Mesodermal cell (in vitro differentiated cells): ENCODE measurements at regions not wholly inside any gene's neighbourhood (a gene's known extent, or its start where the extent isn't known, plus 50 kb on each side); places are given as distances from the start of the nearest gene placed in this dataset.
A peak's percentile ranks its signal among the peaks of the same experiment; 100 is the strongest.

Experiments used
- H3K27ac ChIP-seq: 2 replicates; pipeline ENCODE4 v1.7.0; 2013; ENCODE audit warnings: mild to moderate bottlenecking, low read depth, low read length, moderate library complexity; ENCODE audit not compliant: severe bottlenecking
- H3K36me3 ChIP-seq: 2 replicates; pipeline ENCODE4 v1.7.1; 2013; ENCODE audit warnings: mild to moderate bottlenecking, low read length, moderate library complexity; ENCODE audit not compliant: control insufficient read depth, insufficient read depth
- H3K4me1 ChIP-seq: one replicate; pipeline ENCODE4 v1.7.1; 2013; ENCODE audit warnings: mild to moderate bottlenecking, low read length; ENCODE audit not compliant: insufficient read depth, control insufficient read depth, poor library complexity, severe bottlenecking
- H3K4me3 ChIP-seq: 2 replicates; pipeline ENCODE4 v1.7.0; 2013; ENCODE audit warnings: low read length, control low read depth, mild to moderate bottlenecking; ENCODE audit not compliant: insufficient read depth, poor library complexity, severe bottlenecking; ENCODE audit errors: extremely low read depth
- H3K9me3 ChIP-seq: 2 replicates; pipeline ENCODE4 v1.7.1; 2013; ENCODE audit warnings: mild to moderate bottlenecking, low read length, moderate library complexity; ENCODE audit not compliant: control insufficient read depth
- WGBS, 2 experiments: methylation state at CpG; one replicate each; pipeline ENCODE4 v1.1.5; 2013; ENCODE audit warnings: missing lambda C conversion rate in 2 of 2; ENCODE audit not compliant: insufficient coverage in 2 of 2; 5-methylcytosine and 5-hydroxymethylcytosine counted together

DNA sequence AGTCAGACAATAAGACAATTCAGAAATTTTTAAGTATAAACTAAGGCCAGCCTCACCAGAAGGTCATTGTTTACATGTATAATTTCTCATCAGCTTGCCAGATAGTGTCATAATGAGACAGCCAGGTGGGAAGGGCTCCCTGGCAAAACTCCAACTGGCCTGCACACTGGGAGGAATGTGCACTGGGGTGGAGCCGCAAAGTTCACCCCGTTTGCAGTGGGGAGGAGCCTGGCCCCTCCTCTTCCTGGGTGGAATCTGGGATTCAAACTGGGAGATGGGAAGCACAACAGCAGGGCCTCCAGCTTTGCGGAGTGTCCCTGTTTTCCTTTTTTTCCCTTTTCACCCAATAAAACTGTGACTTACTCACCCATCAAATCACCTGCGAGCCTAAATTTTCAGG is 329.9 kb downstream of the SMARCA1 start:
- no CpG with 5 or more reads among the region's 4 CpGs for WGBS, 2 experiments
- no peaks in the 10 kb centered on the region for H3K9me3 ChIP-seq
- H3K4me3 ChIP-seq: no peak overlapping the region
- no peaks in the 10 kb centered on the region for H3K36me3 ChIP-seq
- no peaks in the 10 kb centered on the region for H3K4me1 ChIP-seq
- H3K27ac ChIP-seq: no peak overlapping the region

GRCh38 chrX:129188231-129188630 is 335.1 kb downstream of the SMARCA1 start:
- WGBS, 2 experiments: no CpG with 5 or more reads among the region's 6 CpGs
- no peak overlapping the region for H3K27ac ChIP-seq
- no peaks in the 10 kb centered on the region for H3K4me1 ChIP-seq
- H3K4me3 ChIP-seq: no peak overlapping the region
- H3K36me3 ChIP-seq: no peaks in the 10 kb centered on the region
- no peaks in the 10 kb centered on the region for H3K9me3 ChIP-seq

DNA sequence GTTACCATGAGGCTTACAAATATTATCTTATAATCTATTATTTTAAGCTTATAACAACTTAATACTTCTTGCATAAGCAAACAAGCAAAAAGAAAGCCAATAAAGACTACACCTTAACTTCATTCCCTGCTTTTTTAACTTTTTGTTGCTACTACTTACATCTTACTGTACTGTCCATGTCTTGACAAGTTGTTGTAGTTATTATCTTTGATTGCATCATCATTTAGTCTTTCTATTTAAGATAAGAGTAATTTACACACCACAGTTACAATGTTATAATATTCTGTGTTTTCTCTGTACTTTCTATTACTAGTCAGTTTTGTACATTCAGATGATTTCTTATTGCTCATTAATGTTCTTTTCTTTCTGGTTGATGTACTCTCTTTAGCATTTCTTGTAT is 346.6 kb downstream of the SMARCA1 start:
- Histone ChIP-seq H3K4me1 (no peaks in the 10 kb centered on the region), H3K36me3 (no peaks in the 10 kb centered on the region), H3K27ac (no peak overlapping the region), H3K4me3 (no peak overlapping the region), H3K9me3 (no peaks in the 10 kb centered on the region)

GRCh38 chrX:129161108-129161507 is 362.2 kb downstream of the SMARCA1 start:
- no peaks in the 10 kb centered on the region for H3K4me1 ChIP-seq
- H3K36me3 ChIP-seq: no peaks in the 10 kb centered on the region
- H3K4me3 ChIP-seq: no peak overlapping the region
- H3K9me3 ChIP-seq: no peaks in the 10 kb centered on the region
- no peak overlapping the region for H3K27ac ChIP-seq

GRCh38 chrX:129158505-129158904 is 364.8 kb downstream of the SMARCA1 start:
- Histone ChIP-seq H3K4me3 (no peak overlapping the region), H3K36me3 (no peaks in the 10 kb centered on the region), H3K4me1 (no peaks in the 10 kb centered on the region), H3K27ac (no peak overlapping the region), H3K9me3 (no peaks in the 10 kb centered on the region)
- no CpG with 5 or more reads among the region's 2 CpGs for WGBS, 2 experiments

- 100% methylated on average over 1 to 2 of the region's 5 CpGs for WGBS, 2 experiments
- Histone ChIP-seq H3K27ac (no peak overlapping the region), H3K4me3 (no peak overlapping the region), H3K4me1 (no peaks in the 10 kb centered on the region), H3K9me3 (no peaks in the 10 kb centered on the region), H3K36me3 (no peaks in the 10 kb centered on the region)
These were observed 377.4 kb downstream of the SMARCA1 start for GRCh38 chrX:129145840-129146272.

DNA sequence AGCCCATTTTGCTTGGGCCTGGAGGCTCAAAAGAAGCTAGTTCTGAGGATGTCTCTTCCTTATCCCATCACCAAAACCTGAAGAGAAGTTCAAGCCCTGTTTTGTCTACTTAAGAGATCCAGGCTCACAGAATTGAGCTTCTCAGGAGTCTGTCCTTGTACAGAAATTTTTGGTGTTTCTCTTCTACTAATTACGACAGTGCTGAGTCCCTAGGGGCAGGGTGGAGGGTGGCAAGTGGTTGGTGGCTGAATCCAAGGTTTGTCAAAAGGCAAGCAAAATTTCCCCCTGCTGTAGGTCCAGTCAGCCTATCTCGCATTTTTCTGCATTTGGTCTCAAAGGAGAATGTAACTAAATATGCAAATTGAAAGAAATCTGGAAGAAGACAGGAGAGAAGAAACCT is 377.9 kb downstream of the SMARCA1 start:
- WGBS, 2 experiments: 40% methylated on average over 1 of the region's 2 CpGs; no CpG with 5 or more reads in 1 of the 2 experiments
- H3K4me3 ChIP-seq: no peak overlapping the region
- H3K36me3 ChIP-seq: no peaks in the 10 kb centered on the region
- no peak overlapping the region for H3K27ac ChIP-seq
- no peaks in the 10 kb centered on the region for H3K4me1 ChIP-seq
- H3K9me3 ChIP-seq: no peaks in the 10 kb centered on the region

- Histone ChIP-seq H3K4me3 (no peak overlapping the region), H3K27ac (no peak overlapping the region), H3K4me1 (no peaks in the 10 kb centered on the region), H3K36me3 (no peaks in the 10 kb centered on the region), H3K9me3 (no peaks in the 10 kb centered on the region)
- WGBS, 2 experiments: 89 to 100% methylated on average over 1 to 3 of the region's 6 CpGs
These were observed 378.9 kb downstream of the SMARCA1 start for GRCh38 chrX:129144172-129145038.

- Histone ChIP-seq H3K36me3 (no peaks in the 10 kb centered on the region), H3K4me3 (no peak overlapping the region), H3K9me3 (no peaks in the 10 kb centered on the region), H3K27ac (peak overlapping the region; percentile 36), H3K4me1 (no peaks in the 10 kb centered on the region)
These were observed 383.3 kb downstream of the SMARCA1 start for GRCh38 chrX:129139837-129140598.

- WGBS, 2 experiments: 100% methylated on average over 1 to 2 of the region's 6 CpGs
These were observed 398.0 kb downstream of the SMARCA1 start for GRCh38 chrX:129125122-129125914.

More at GRCh38 chrX:129125122-129125914, 398.0 kb downstream of the SMARCA1 start:
- Histone ChIP-seq H3K9me3 (no peaks in the 10 kb centered on the region), H3K27ac (no peak overlapping the region), H3K36me3 (no peaks in the 10 kb centered on the region), H3K4me3 (no peak overlapping the region), H3K4me1 (no peaks in the 10 kb centered on the region)
